ENCODE measurements at regions not wholly inside any gene's neighbourhood (a gene's known extent, or its start where the extent isn't known, plus 50 kb on each side); places are given as distances from the start of the nearest gene placed in this dataset.
A peak's percentile ranks its signal among the peaks of the same experiment; 100 is the strongest.

GRCh38 chr4:3863841-3864741 is 97.9 kb downstream of the ADRA2C start:
- peak in 2 of 10 donors; percentile 68 to 74 for DNase-seq
- intact Hi-C loops (cut with DNase I), result no loop called here

- intact Hi-C loops (cut with DNase I), result no loop called here
- peak in 2 of 10 donors; percentile 65 to 72 for DNase-seq
Measured at GRCh38 chr4:3864742-3865721, 98.8 kb downstream of the ADRA2C start.

GRCh38 chr4:3865986-3866812 is 100.0 kb downstream of the ADRA2C start:
- peak in 2 of 10 donors; percentile 72 to 74 for DNase-seq
- intact Hi-C loops (cut with DNase I), result no loop called here

GRCh38 chr4:3866813-3867129 is 100.6 kb downstream of the ADRA2C start:
- peak in 1 of 10 donors; percentile 70 for DNase-seq
- intact Hi-C loops (cut with DNase I), result no loop called here

- DNase-seq, result peak in 1 of 10 donors; percentile 63
- intact Hi-C loops (cut with DNase I), result no loop called here
Measured at GRCh38 chr4:3867403-3868100, 101.4 kb downstream of the ADRA2C start.

GRCh38 chr4:3868211-3869173 is 102.3 kb downstream of the ADRA2C start:
- DNase-seq, result peak in 2 of 10 donors; percentile 60 to 72
- intact Hi-C loops (cut with DNase I), result no loop called here

- DNase-seq, result peak in 1 of 10 donors; percentile 50
- intact Hi-C loops (cut with DNase I), result no loop called here
Measured at GRCh38 chr4:3869174-3869572, 103.0 kb downstream of the ADRA2C start.

GRCh38 chr4:3869661-3870566 is 103.7 kb downstream of the ADRA2C start:
- peak in 2 of 10 donors; percentile 58 to 78 for DNase-seq
- intact Hi-C loops (cut with DNase I), result loop anchor here (10.0 kb wide), 1 partner anchor 105 kb away; the partner anchor contains the start of gene ADRA2C

GRCh38 chr4:3870567-3870962 is 104.4 kb downstream of the ADRA2C start:
- intact Hi-C loops (cut with DNase I), result loop anchor here (10.0 kb wide), 1 partner anchor 106 kb away; the partner anchor contains the start of gene ADRA2C
- DNase-seq, result peak in 2 of 10 donors; percentile 10 to 51

GRCh38 chr4:3871181-3871852 is 105.1 kb downstream of the ADRA2C start:
- intact Hi-C loops (cut with DNase I), result loop anchor here (10.0 kb wide), 1 partner anchor 107 kb away; the partner anchor contains the start of gene ADRA2C
- peak in 4 of 10 donors; percentile 43 to 90 (median 87) for DNase-seq

- intact Hi-C loops (cut with DNase I), result loop anchor here (10.0 kb wide), 1 partner anchor 107 kb away; the partner anchor contains the start of gene ADRA2C
- DNase-seq, result peak in 2 of 10 donors; percentile 70 to 73
Measured at GRCh38 chr4:3871881-3872833, 106.0 kb downstream of the ADRA2C start.

- peak in 1 of 10 donors; percentile 26 for DNase-seq
- intact Hi-C loops (cut with DNase I), result loop anchor here (10.0 kb wide), 1 partner anchor 108 kb away; the partner anchor contains the start of gene ADRA2C
Measured at GRCh38 chr4:3872834-3873313, 106.7 kb downstream of the ADRA2C start.

GRCh38 chr4:3873408-3874027 is 107.3 kb downstream of the ADRA2C start:
- DNase-seq, result peak in 2 of 10 donors; percentile 20 to 51
- intact Hi-C loops (cut with DNase I), result loop anchor here (10.0 kb wide), 1 partner anchor 109 kb away; the partner anchor contains the start of gene ADRA2C

GRCh38 chr4:3874028-3874415 is 107.8 kb downstream of the ADRA2C start:
- intact Hi-C loops (cut with DNase I), result loop anchor here (10.0 kb wide), 1 partner anchor 109 kb away; the partner anchor contains the start of gene ADRA2C
- DNase-seq, result peak in 2 of 10 donors; percentile 56 to 72
